A673 (cell line): ENCODE measurements at regions not wholly inside any gene's neighbourhood (a gene's known extent, or its start where the extent isn't known, plus 50 kb on each side); places are given as distances from the start of the nearest gene placed in this dataset.

Experiments
- BruUV-seq: library from RNA; stranded (reverse); fragments of 400-500 nt; replicated peaks from 2 replicates; lab custom pipeline; 2021; lab: Mats Ljungman, UMichigan
- CTCF ChIA-PET: fragments of 300-600 bp; sonication (Branson Sonifier 250); formaldehyde crosslinking; loops from one replicate; lab custom pipeline; 2022; ENCODE audit warnings: antibody characterized with exemption; lab: Charles Lee
- POLR2A ChIA-PET: fragments of 300-600 bp; sonication (Branson Sonifier 250); formaldehyde crosslinking; loops from one replicate; lab custom pipeline; 2022; ENCODE audit warnings: antibody characterized with exemption; ENCODE audit not compliant: low non-redundant PET; lab: Charles Lee
- DNase-seq: peaks from one replicate; pipeline ENCODE4 v3.0.0-alpha.2; 2015; ENCODE audit warnings: low spot score
- H3K27ac ChIP-seq: fragments of 200-600 bp; sonication (generic); 2 replicates; pipeline ENCODE4 v1.5.1; 2016; ENCODE audit warnings: mixed run types, low read depth, mild to moderate bottlenecking, mixed read lengths, antibody characterized with exemption, low read length; ENCODE audit not compliant: poor library complexity, severe bottlenecking
- H3K27me3 ChIP-seq: fragments of 200-600 bp; sonication (generic); replicated peaks from 2 replicates; pipeline ENCODE4 v1.6.1; 2017; ENCODE audit warnings: mixed run types, low read depth, mild to moderate bottlenecking, mixed read lengths, antibody characterized with exemption, low read length; ENCODE audit not compliant: insufficient read depth, poor library complexity
- H3K36me3 ChIP-seq: fragments of 200-600 bp; sonication (generic); 2 replicates; pipeline ENCODE4 v1.6.1; 2016; ENCODE audit warnings: mixed run types, mild to moderate bottlenecking, mixed read lengths, antibody characterized with exemption, low read length; ENCODE audit not compliant: insufficient read depth, poor library complexity, severe bottlenecking
- H3K4me1 ChIP-seq: fragments of 200-600 bp; sonication (generic); 2 replicates; pipeline ENCODE4 v1.6.1; 2017; ENCODE audit warnings: mixed run types, mild to moderate bottlenecking, mixed read lengths, antibody characterized with exemption, low read length; ENCODE audit not compliant: insufficient read depth, poor library complexity, severe bottlenecking
- H3K4me3 ChIP-seq: fragments of 200-600 bp; sonication (generic); 2 replicates; pipeline ENCODE4 v1.5.1; 2016; ENCODE audit warnings: low read depth, mixed run types, mild to moderate bottlenecking, mixed read lengths, low read length; ENCODE audit not compliant: poor library complexity, severe bottlenecking
- H3K9me3 ChIP-seq: fragments of 200-600 bp; sonication (generic); 2 replicates; pipeline ENCODE4 v1.6.1; 2016; ENCODE audit warnings: mixed run types, low read depth, mild to moderate bottlenecking, mixed read lengths, antibody characterized with exemption, low read length; ENCODE audit not compliant: poor library complexity, severe bottlenecking
- EZH2 ChIP-seq: fragments of 200-600 bp; sonication (generic); IDR thresholded peaks from 2 replicates; pipeline ENCODE4 v1.6.1; 2017; ENCODE audit warnings: borderline replicate concordance, low read depth, mild to moderate bottlenecking, mixed read lengths, antibody characterized with exemption, low read length; ENCODE audit not compliant: poor library complexity, severe bottlenecking
- intact Hi-C: fragments of 100-400 bp; cut with micrococcal nuclease; formaldehyde crosslinking; loops from one replicate; pipeline ENCODE4 v1.10.0; 2022; ENCODE audit not compliant: unreplicated experiment
- TF ChIP-seq, protein P1 (sequence below): fragments of 300-800, 200-600 bp; sonication (generic); conservative IDR thresholded peaks from 2 replicates; pipeline ENCODE4 v1.5.1; 2017; ENCODE audit warnings: low read depth, mild to moderate bottlenecking, antibody characterized with exemption, low read length, moderate library complexity, mixed read lengths

DNA sequence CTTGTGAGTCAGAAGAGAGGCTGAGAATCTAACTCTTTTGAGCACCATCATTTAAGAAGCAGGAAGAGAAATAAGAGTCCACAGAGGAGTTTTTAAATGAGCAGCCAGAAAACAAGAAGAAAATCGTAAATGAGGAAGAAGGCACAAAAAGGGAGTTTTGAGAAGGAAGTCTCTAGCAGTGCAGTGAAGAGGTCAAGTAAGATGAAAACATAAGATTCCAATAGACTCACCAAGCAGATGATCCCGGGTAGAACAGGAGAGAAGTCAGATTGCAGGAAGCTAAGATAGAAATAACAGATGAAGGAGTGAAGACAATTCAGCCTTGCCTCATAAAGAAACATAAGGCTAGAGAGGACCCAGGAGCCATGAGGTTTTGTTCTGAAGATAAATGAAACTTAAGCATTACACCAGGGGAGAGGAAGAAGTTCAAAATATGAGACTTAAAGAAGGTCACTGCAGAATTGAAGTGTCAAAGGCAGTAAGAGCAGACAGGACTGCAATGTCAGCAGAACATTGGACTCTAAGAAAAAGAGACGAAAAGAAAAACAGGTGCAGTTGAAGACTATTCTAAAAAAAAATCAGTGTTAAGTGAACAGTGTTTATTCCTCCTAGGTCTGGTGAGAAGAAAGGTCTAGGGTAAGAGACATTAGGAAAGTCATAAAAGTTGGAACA, 229.0 kb downstream of the SEC23A start:
- Histone ChIP-seq H3K9me3 (no peaks in the 10 kb centered on the region), H3K27me3 (no peaks in the 10 kb centered on the region), H3K4me1 (no peaks in the 10 kb centered on the region), H3K4me3 (no peak overlapping the region), H3K27ac (no peak overlapping the region), H3K36me3 (no peaks in the 10 kb centered on the region)
- intact Hi-C loops: no loop called here
- BruUV-seq: no TSS peak
- ChIA-PET CTCF (no interaction called here), POLR2A (no interaction called here)
- no peak for DNase-seq
- no peak for TF ChIP-seq EZH2
- TF ChIP-seq, protein P1, sequence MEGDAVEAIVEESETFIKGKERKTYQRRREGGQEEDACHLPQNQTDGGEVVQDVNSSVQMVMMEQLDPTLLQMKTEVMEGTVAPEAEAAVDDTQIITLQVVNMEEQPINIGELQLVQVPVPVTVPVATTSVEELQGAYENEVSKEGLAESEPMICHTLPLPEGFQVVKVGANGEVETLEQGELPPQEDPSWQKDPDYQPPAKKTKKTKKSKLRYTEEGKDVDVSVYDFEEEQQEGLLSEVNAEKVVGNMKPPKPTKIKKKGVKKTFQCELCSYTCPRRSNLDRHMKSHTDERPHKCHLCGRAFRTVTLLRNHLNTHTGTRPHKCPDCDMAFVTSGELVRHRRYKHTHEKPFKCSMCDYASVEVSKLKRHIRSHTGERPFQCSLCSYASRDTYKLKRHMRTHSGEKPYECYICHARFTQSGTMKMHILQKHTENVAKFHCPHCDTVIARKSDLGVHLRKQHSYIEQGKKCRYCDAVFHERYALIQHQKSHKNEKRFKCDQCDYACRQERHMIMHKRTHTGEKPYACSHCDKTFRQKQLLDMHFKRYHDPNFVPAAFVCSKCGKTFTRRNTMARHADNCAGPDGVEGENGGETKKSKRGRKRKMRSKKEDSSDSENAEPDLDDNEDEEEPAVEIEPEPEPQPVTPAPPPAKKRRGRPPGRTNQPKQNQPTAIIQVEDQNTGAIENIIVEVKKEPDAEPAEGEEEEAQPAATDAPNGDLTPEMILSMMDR: no peak

DNA sequence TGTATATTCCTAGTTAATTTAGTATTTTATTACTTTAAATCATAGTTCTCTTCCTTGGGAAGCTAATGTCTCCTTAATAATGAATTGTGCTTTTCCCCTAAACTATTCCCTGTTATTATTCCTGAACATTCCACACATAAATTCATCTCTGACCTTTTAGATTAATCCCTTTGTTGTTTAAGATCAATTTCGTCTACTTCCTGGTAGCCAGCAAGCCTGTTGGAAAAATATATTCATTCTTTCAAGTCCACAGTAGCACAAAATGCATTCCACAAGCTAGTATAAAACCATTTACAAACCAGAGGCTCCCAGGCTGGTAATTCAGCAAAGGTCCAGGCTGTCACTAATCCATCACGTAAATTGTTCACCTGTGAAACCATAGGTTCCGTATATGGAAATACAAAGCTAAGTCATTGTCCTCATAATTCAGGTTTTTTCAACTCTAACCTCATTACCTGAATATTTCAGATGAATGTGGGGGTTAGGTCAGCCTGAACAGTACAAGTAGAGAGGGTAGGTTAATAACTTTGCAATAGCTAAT, 232.7 kb downstream of the SEC23A start:
- no peak for DNase-seq
- no peak for TF ChIP-seq EZH2
- TF ChIP-seq, protein P1: no peak
- POLR2A ChIA-PET: no interaction called here
- H3K4me1 ChIP-seq: peaks cover 17% of the 10 kb centered on the region
- no peaks in the 10 kb centered on the region for H3K27me3 ChIP-seq
- H3K27ac ChIP-seq: no peak overlapping the region
- no TSS peak for BruUV-seq
- intact Hi-C loops: no loop called here
- H3K4me3 ChIP-seq: no peak overlapping the region
- no peaks in the 10 kb centered on the region for H3K36me3 ChIP-seq
- no peaks in the 10 kb centered on the region for H3K9me3 ChIP-seq
- CTCF ChIA-PET: no interaction called here

DNA sequence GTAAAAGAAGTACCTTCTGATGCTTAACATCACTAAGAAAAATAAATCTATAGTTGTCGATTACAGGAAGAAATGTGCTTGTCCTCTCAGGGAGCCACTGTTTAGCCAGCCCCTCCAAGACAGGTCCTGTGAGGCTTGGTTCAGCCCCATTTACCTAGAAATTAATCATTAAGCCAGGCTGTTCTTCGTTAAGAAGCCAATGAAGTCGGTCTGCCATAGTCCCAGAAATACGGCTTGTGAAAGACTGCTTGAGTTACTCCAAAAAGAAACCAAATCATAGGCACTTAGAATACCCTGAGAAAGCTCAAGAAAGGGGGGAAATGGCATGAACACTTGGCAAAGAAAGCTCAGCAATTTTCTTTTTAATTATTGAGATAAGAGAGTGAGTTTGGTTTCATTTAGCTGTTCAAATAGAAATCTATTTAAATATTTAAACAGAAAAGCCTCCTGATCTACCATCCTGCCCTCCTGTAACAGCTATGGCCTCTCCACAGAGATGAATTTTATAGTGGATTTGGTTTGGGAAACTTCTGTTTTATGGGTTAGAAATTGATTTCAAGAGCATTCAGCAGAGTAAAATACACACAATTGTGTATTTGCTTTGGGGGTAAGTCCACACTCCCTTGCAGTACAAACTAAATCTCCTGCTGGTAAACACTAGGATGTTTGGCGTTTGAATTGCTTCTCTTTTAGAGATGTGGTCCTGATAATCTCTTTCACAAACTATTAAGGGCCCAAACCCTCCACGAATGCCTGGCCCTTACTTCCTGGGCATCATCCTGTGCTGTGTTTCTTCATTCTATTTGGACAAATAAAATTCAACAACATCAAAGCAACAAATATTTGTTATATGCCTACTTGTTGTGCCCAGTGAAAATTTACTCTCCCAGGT, 234.4 kb downstream of the SEC23A start:
- H3K9me3 ChIP-seq: no peaks in the 10 kb centered on the region
- intact Hi-C loops: loop anchor here (2.0 to 10.0 kb wide), 3 partner anchors 146 to 964 kb away; no protein-coding TSS in a partner anchor
- DNase-seq: no peak
- no peak overlapping the region for H3K27ac ChIP-seq
- H3K27me3 ChIP-seq: no peaks in the 10 kb centered on the region
- no TSS peak for BruUV-seq
- no peaks in the 10 kb centered on the region for H3K36me3 ChIP-seq
- no peak overlapping the region for H3K4me3 ChIP-seq
- CTCF ChIA-PET: no interaction called here
- TF ChIP-seq, protein P1: no peak
- TF ChIP-seq EZH2: no peak
- H3K4me1 ChIP-seq: peaks cover 17% of the 10 kb centered on the region
- POLR2A ChIA-PET: no interaction called here
